ENCODE measurements at regions not wholly inside any gene's neighbourhood (a gene's known extent, or its start where the extent isn't known, plus 50 kb on each side); places are given as distances from the start of the nearest gene placed in this dataset.

- Histone ChIP-seq H3K36me3 (no peaks in the 10 kb centered on the region), H3K9me3 (no peaks in the 10 kb centered on the region), H3K4me1 (no peaks in the 10 kb centered on the region), H3K27ac (no peak overlapping the region), H3K4me3 (no peak overlapping the region), H3K27me3 (no peaks in the 10 kb centered on the region)
- TF ChIP-seq, protein P1, sequence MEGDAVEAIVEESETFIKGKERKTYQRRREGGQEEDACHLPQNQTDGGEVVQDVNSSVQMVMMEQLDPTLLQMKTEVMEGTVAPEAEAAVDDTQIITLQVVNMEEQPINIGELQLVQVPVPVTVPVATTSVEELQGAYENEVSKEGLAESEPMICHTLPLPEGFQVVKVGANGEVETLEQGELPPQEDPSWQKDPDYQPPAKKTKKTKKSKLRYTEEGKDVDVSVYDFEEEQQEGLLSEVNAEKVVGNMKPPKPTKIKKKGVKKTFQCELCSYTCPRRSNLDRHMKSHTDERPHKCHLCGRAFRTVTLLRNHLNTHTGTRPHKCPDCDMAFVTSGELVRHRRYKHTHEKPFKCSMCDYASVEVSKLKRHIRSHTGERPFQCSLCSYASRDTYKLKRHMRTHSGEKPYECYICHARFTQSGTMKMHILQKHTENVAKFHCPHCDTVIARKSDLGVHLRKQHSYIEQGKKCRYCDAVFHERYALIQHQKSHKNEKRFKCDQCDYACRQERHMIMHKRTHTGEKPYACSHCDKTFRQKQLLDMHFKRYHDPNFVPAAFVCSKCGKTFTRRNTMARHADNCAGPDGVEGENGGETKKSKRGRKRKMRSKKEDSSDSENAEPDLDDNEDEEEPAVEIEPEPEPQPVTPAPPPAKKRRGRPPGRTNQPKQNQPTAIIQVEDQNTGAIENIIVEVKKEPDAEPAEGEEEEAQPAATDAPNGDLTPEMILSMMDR (IDR thresholded peaks at IDR 0.05): no peak
- TF ChIP-seq POLR2A (IDR thresholded peaks at IDR 0.05): no peak
- intact Hi-C loops (cut with DNase I; ENCODE audit: low total_unique reads): no loop called here
- DNase-seq: no peak
These were observed 92.5 kb downstream of the KCNF1 start for GRCh38 chr2:11004199-11004598.

DNA sequence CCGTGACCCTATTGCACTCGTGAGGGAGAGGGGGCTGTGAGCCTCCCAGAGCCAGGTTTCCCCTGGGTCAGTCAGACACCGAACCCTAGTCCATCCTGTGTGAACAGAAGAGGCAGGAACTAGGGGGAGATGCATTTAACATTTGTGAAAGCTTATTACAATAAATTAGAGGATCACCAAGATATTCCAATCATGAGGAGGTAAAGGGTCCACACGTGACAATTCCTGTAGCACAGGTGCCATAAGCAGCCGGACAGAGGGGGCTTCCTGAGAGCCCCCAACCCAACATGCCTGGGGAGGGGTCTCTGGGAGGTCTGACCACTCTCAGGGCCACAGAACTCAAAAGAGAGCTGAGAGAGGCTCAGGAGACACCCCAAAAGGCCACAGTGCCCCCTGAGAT lies 93.3 kb downstream of the KCNF1 start:
- Histone ChIP-seq H3K36me3 (no peaks in the 10 kb centered on the region), H3K9me3 (no peaks in the 10 kb centered on the region), H3K27ac (no peak overlapping the region), H3K4me1 (no peaks in the 10 kb centered on the region), H3K4me3 (no peak overlapping the region), H3K27me3 (no peaks in the 10 kb centered on the region)
- no peak for DNase-seq
- intact Hi-C loops (cut with DNase I; ENCODE audit: low total_unique reads): no loop called here
- TF ChIP-seq, protein P1 (IDR thresholded peaks at IDR 0.05): no peak
- no peak for TF ChIP-seq POLR2A (IDR thresholded peaks at IDR 0.05)

DNA sequence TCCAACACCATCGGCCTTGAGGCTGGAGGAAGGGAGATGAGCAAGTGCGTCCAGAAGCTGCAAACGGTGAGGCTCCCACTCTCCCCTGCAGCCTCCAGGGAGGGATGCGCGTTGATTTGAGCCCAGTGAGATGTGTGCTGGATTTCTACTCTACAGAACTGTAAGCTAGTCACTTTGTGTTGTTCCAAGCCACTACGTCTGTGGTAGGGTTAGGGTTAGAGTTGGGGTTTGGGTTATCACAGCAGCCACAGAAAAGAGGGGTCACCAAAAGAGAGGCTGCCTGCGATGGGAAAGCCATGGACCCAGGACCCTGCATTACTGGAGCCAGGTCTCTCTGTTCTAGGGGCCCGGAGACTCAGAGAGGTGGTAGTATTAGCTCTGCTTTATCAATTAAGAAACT lies 94.5 kb downstream of the KCNF1 start:
- TF ChIP-seq, protein P1 (IDR thresholded peaks at IDR 0.05): no peak
- TF ChIP-seq POLR2A (IDR thresholded peaks at IDR 0.05): no peak
- Histone ChIP-seq H3K27me3 (no peaks in the 10 kb centered on the region), H3K27ac (no peak overlapping the region), H3K9me3 (no peaks in the 10 kb centered on the region), H3K36me3 (no peaks in the 10 kb centered on the region), H3K4me1 (no peaks in the 10 kb centered on the region), H3K4me3 (no peak overlapping the region)
- no peak for DNase-seq
- intact Hi-C loops (cut with DNase I; ENCODE audit: low total_unique reads): no loop called here

- TF ChIP-seq, protein P1 (IDR thresholded peaks at IDR 0.05): no peak
- no peak for TF ChIP-seq POLR2A (IDR thresholded peaks at IDR 0.05)
- Histone ChIP-seq H3K27ac (no peak overlapping the region), H3K9me3 (no peaks in the 10 kb centered on the region), H3K27me3 (no peaks in the 10 kb centered on the region), H3K4me1 (no peaks in the 10 kb centered on the region), H3K4me3 (no peak overlapping the region), H3K36me3 (no peaks in the 10 kb centered on the region)
- intact Hi-C loops (cut with DNase I; ENCODE audit: low total_unique reads): no loop called here
- DNase-seq: no peak
These were observed 95.9 kb downstream of the KCNF1 start for GRCh38 chr2:11007331-11008264.

DNA sequence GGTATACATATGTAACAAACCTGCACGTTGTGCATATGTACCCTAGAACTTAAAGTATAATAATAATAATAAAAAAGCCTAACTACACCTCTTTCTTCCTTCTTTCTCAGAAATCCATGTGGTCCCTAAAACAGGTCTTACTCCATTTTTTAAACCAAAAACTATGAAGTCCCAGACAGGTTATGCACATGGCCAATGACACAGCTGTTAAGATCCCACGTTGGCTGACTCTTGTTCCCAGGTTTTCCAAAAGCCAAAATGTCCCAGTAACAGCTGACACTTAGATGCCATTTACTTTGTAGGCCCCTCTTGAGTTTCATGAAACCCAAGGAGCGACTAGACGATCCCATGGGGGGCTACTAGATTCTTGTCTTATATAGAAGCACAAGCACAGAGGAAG lies 97.0 kb downstream of the KCNF1 start:
- Histone ChIP-seq H3K27me3 (no peaks in the 10 kb centered on the region), H3K4me3 (no peak overlapping the region), H3K27ac (no peak overlapping the region), H3K4me1 (no peaks in the 10 kb centered on the region), H3K9me3 (no peaks in the 10 kb centered on the region), H3K36me3 (no peaks in the 10 kb centered on the region)
- no peak for DNase-seq
- intact Hi-C loops (cut with DNase I; ENCODE audit: low total_unique reads): no loop called here
- no peak for TF ChIP-seq POLR2A (IDR thresholded peaks at IDR 0.05)

Data from uterus (tissue), 3 donors.